H1 (cell line): ENCODE measurements at regions not wholly inside any gene's neighbourhood (a gene's known extent, or its start where the extent isn't known, plus 50 kb on each side); places are given as distances from the start of the nearest gene placed in this dataset.

Experiments
- ATF3 ChIP-seq: IDR thresholded peaks from 2 replicates; pipeline ENCODE4 v1.6.1; 2011; ENCODE audit warnings: low read depth, mild to moderate bottlenecking, low read length; ENCODE audit not compliant: insufficient read depth
- CEBPB ChIP-seq: IDR thresholded peaks from 2 replicates; pipeline ENCODE4 v1.6.1; 2012; ENCODE audit warnings: low read depth, low read length
- CHD1 ChIP-seq: IDR thresholded peaks from 2 replicates; pipeline ENCODE4 v1.6.1; 2012; ENCODE audit warnings: low read depth, low read length, improper control_type of control experiment
- CHD2 ChIP-seq: IDR thresholded peaks from 2 replicates; pipeline ENCODE4 v1.6.1; 2012; ENCODE audit warnings: low read length, improper control_type of control experiment
- CTCF ChIP-seq, 3 experiments: IDR thresholded peaks; 1 replicate in 2 of 3; 2 replicates in 1 of 3; pipeline versions ENCODE4 v1.5.1 to v1.6.1; 2011; ENCODE audit warnings: low read length in 3 of 3, mild to moderate bottlenecking in 3 of 3, inconsistent platforms in 2 of 3, low read depth in 1 of 3, moderate library complexity in 1 of 3; ENCODE audit not compliant: insufficient read depth in 1 of 3; ENCODE audit errors: control extremely low read depth in 1 of 3
- E2F6 ChIP-seq: IDR thresholded peaks from 2 replicates; pipeline ENCODE4 v1.6.1; 2012; ENCODE audit warnings: inconsistent platforms
- EZH2 ChIP-seq: fragments of 200-600 bp; sonication (generic); IDR thresholded peaks from 2 replicates; pipeline ENCODE4 v1.7.1; 2012; ENCODE audit warnings: low read depth, mild to moderate bottlenecking, moderate library complexity, low read length, inconsistent platforms; ENCODE audit not compliant: severe bottlenecking
- GTF2F1 ChIP-seq: IDR thresholded peaks from 2 replicates; pipeline ENCODE4 v1.6.1; 2012; ENCODE audit warnings: low read depth, low read length, improper control_type of control experiment, borderline replicate concordance
- MAFK ChIP-seq: IDR thresholded peaks from 2 replicates; pipeline ENCODE4 v1.6.1; 2012; ENCODE audit warnings: low read depth, mild to moderate bottlenecking, improper control_type of control experiment, low read length
- RBBP5 ChIP-seq: IDR thresholded peaks from 2 replicates; pipeline ENCODE4 v1.7.1; 2012; ENCODE audit warnings: low read depth, mild to moderate bottlenecking, inconsistent platforms, low read length, moderate library complexity, borderline replicate concordance
- TAF7 ChIP-seq: optimal IDR thresholded peaks from 2 replicates; pipeline ENCODE3; 2011; ENCODE audit warnings: low read depth, mild to moderate bottlenecking, inconsistent platforms, low read length, moderate library complexity, borderline replicate concordance
- TBP ChIP-seq: IDR thresholded peaks from 2 replicates; pipeline ENCODE4 v1.6.1; 2011; ENCODE audit warnings: low read depth, low read length, improper control_type of control experiment

GRCh38 chr13:73827434-73827833 is 306.8 kb downstream of the KLF12 start:
- no peak for TF ChIP-seq TBP
- no peak for TF ChIP-seq TAF7
- TF ChIP-seq CTCF (IDR thresholded peaks at IDR 0.05; ENCODE audit: control extremely low read depth in 1 of 3, insufficient read depth in 1 of 3, low read depth in 1 of 3, low read length in 3 of 3) = no peak
- TF ChIP-seq EZH2 = no peak
- no peak for TF ChIP-seq MAFK
- TF ChIP-seq CHD1 = no peak
- TF ChIP-seq ATF3 = no peak
- TF ChIP-seq E2F6 = no peak
- no peak for TF ChIP-seq RBBP5
- no peak for TF ChIP-seq CHD2
- no peak for TF ChIP-seq CEBPB
- TF ChIP-seq GTF2F1 = no peak
